GM12878 (cell line): ENCODE measurements at regions not wholly inside any gene's neighbourhood (a gene's known extent, or its start where the extent isn't known, plus 50 kb on each side); places are given as distances from the start of the nearest gene placed in this dataset.

Source experiments
- EGR1 ChIP-seq, 2 experiments: IDR thresholded peaks; 1 replicate in 1 of 2; 2 replicates in 1 of 2; pipeline ENCODE4 v1.6.1; 2011 to 2012; ENCODE audit warnings: low read depth in 2 of 2, low read length in 2 of 2, borderline replicate concordance in 1 of 2, mild to moderate bottlenecking in 1 of 2, moderate library complexity in 1 of 2
- EZH2 ChIP-seq: IDR thresholded peaks from 2 replicates; pipeline ENCODE4 v1.6.1; 2012; ENCODE audit warnings: low read depth, mild to moderate bottlenecking, control low read depth, inconsistent platforms, low read length, borderline replicate concordance; ENCODE audit not compliant: control insufficient read depth
- FOXM1 ChIP-seq: IDR thresholded peaks from 2 replicates; pipeline ENCODE4 v1.6.1; 2012; ENCODE audit warnings: low read depth, mild to moderate bottlenecking, inconsistent platforms, low read length, moderate library complexity
- GABPA ChIP-seq: IDR thresholded peaks from 2 replicates; pipeline ENCODE4 v1.6.1; 2014; ENCODE audit warnings: antibody characterized with exemption, low read depth, mild to moderate bottlenecking, inconsistent platforms
- MYC ChIP-seq: IDR thresholded peaks from 2 replicates; pipeline ENCODE4 v1.6.1; 2011; ENCODE audit warnings: mild to moderate bottlenecking, low read length, moderate library complexity, inconsistent platforms; ENCODE audit not compliant: insufficient read depth, insufficient replicate concordance, insufficient read length, severe bottlenecking
- PRDM15 ChIP-seq: fragments of 450-650 bp; formaldehyde crosslinking; IDR thresholded peaks from 2 replicates; pipeline ENCODE4 v1.4.0; 2020; ENCODE audit warnings: mild to moderate bottlenecking, moderate library complexity
- RBBP5 ChIP-seq: fragments of 200-600 bp; sonication (generic); conservative IDR thresholded peaks from 2 replicates; pipeline ENCODE4 v1.6.1; 2016
- SMAD1 ChIP-seq: fragments of 450-650 bp; IDR thresholded peaks from 2 replicates; pipeline ENCODE4 v1.6.1; 2018; ENCODE audit warnings: mild to moderate bottlenecking, low read depth; ENCODE audit not compliant: partially characterized antibody
- SMC3 ChIP-seq: IDR thresholded peaks from 2 replicates; pipeline ENCODE4 v1.6.1; 2011; ENCODE audit warnings: low read length, improper control_type of control experiment, borderline replicate concordance
- ZBTB11 ChIP-seq: fragments of 450-650 bp; formaldehyde crosslinking; IDR thresholded peaks from 2 replicates; pipeline ENCODE4 v1.5.0; 2022; ENCODE audit warnings: mild to moderate bottlenecking, missing genetic modification characterization

DNA sequence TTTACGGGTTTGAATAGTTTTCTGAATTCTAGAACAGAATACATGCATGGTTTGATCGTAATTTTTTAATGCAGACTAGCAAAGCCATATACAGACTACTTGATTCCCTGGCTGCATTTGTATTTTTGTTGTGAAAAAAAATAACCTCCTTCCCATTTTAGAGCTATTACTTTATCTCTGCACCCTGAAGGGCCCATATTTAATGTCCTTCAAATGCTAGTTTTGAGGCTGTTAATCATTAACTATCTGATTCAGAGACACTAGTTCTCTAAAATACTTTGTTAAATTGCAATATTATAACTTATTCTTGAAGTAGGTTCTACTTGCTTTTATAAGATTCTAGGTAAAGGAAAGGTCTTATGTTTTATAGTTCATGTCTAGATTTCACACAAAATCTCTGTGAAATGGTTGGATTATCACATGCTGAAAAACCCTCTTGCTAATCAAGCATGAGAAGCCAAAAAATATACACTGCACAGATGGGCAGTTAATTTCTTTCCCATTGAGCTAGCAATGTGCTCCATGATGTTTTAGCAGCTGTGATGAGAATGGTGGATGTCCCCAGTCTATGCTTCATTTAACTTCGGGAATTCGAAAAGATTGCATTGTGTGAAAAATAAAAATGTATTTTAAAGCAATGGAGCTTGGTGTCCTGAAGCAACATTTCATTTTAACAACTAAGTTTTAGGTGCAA, 634.0 kb upstream of the BCHE start (continued):
- TF ChIP-seq PRDM15 (CRISPR knock-in tag) (no peak), RBBP5 (no peak), GABPA (no peak), MYC (no peak), EGR1 (IDR thresholded peaks at IDR 0.05; ENCODE audit: borderline replicate concordance in 1 of 2, low read depth in 2 of 2, low read length in 2 of 2) (no peak), EZH2 (no peak), SMAD1 (no peak), FOXM1 (no peak), SMC3 (no peak), ZBTB11 (no peak)
